Fibroblast of pulmonary artery (primary cell): ENCODE measurements at regions not wholly inside any gene's neighbourhood (a gene's known extent, or its start where the extent isn't known, plus 50 kb on each side); places are given as distances from the start of the nearest gene placed in this dataset.

Experiments used
- DNase-seq: peaks from one replicate; pipeline ENCODE4 v3.0.0-alpha.2; 2010; ENCODE audit warnings: low read depth
- H3K4me3 ChIP-seq: replicated peaks from 2 replicates; pipeline ENCODE4 v1.5.1; 2011; ENCODE audit warnings: low read depth, mild to moderate bottlenecking, control low read depth, low read length, moderate library complexity
- CTCF ChIP-seq: IDR thresholded peaks from 2 replicates; pipeline ENCODE4 v1.5.1; 2011; ENCODE audit warnings: mild to moderate bottlenecking, control low read depth, low read length, inconsistent platforms; ENCODE audit errors: missing control alignments

GRCh38 chr22:48699511-48699910, 1128.2 kb downstream of the BRD1 start:
- no peak for DNase-seq
- no peak overlapping the region for H3K4me3 ChIP-seq
- TF ChIP-seq CTCF, result no peak

- no peak for DNase-seq
- no peak for TF ChIP-seq CTCF
- no peak overlapping the region for H3K4me3 ChIP-seq
Measured at GRCh38 chr22:48698618-48699017, 1129.1 kb downstream of the BRD1 start.

GRCh38 chr22:48697694-48698276, 1129.9 kb downstream of the BRD1 start:
- no peak overlapping the region for H3K4me3 ChIP-seq
- no peak for TF ChIP-seq CTCF
- DNase-seq, result no peak

- no peak for TF ChIP-seq CTCF
- H3K4me3 ChIP-seq, result no peak overlapping the region
- DNase-seq, result no peak
Measured at GRCh38 chr22:48697223-48697622, 1130.5 kb downstream of the BRD1 start.

- no peak for TF ChIP-seq CTCF
- H3K4me3 ChIP-seq, result no peak overlapping the region
- no peak for DNase-seq
Measured at GRCh38 chr22:48696371-48696770, 1131.3 kb downstream of the BRD1 start.

- no peak for TF ChIP-seq CTCF
- DNase-seq, result no peak
- H3K4me3 ChIP-seq, result no peak overlapping the region
Measured at GRCh38 chr22:48695731-48696305, 1131.9 kb downstream of the BRD1 start.

GRCh38 chr22:48695251-48695650, 1132.4 kb downstream of the BRD1 start:
- DNase-seq, result no peak
- H3K4me3 ChIP-seq, result no peak overlapping the region
- TF ChIP-seq CTCF, result no peak
